Activated naive CD8-positive, alpha-beta T cell treated with anti-CD3 and anti-CD28 coated beads, Interleukin-2, amount 10 ng/mL, durations not matched to agents 7 days and 5 days (primary cell): ENCODE measurements at regions not wholly inside any gene's neighbourhood (a gene's known extent, or its start where the extent isn't known, plus 50 kb on each side); places are given as distances from the start of the nearest gene placed in this dataset.

Source experiments
- ATAC-seq: fragments of 150-1000 bp; cut with Tn5 transposase; one replicate; pipeline ENCODE4 v1.10.0; 2021; ENCODE audit warnings: low read depth, moderate library complexity
- POLR2A ChIA-PET: fragments of 350-600 bp; sonication (Branson Sonifier 250); formaldehyde crosslinking; loops from one replicate; lab custom pipeline; 2021; ENCODE audit warnings: antibody characterized with exemption; lab: Charles Lee
- DNase-seq: peaks from one replicate; pipeline ENCODE4 v3.0.0; 2021
- H3K27ac Mint-ChIP-seq: one replicate; pipeline ENCODE4 v1.8.0; 2022; ENCODE audit warnings: mild to moderate bottlenecking, mixed read lengths
- H3K27me3 Mint-ChIP-seq: one replicate; pipeline ENCODE4 v1.8.0; 2022; ENCODE audit warnings: mild to moderate bottlenecking, moderate library complexity, mixed read lengths
- H3K36me3 Mint-ChIP-seq: one replicate; pipeline ENCODE4 v1.8.0; 2021; ENCODE audit warnings: mild to moderate bottlenecking, mixed read lengths
- H3K4me1 Mint-ChIP-seq: one replicate; pipeline ENCODE4 v1.8.0; 2021; ENCODE audit warnings: mixed read lengths
- H3K4me3 Mint-ChIP-seq: one replicate; pipeline ENCODE4 v1.8.0; 2022; ENCODE audit warnings: mild to moderate bottlenecking, moderate library complexity, mixed read lengths
- H3K9me3 Mint-ChIP-seq: one replicate; pipeline ENCODE4 v1.8.0; 2021; ENCODE audit warnings: mixed read lengths

DNA sequence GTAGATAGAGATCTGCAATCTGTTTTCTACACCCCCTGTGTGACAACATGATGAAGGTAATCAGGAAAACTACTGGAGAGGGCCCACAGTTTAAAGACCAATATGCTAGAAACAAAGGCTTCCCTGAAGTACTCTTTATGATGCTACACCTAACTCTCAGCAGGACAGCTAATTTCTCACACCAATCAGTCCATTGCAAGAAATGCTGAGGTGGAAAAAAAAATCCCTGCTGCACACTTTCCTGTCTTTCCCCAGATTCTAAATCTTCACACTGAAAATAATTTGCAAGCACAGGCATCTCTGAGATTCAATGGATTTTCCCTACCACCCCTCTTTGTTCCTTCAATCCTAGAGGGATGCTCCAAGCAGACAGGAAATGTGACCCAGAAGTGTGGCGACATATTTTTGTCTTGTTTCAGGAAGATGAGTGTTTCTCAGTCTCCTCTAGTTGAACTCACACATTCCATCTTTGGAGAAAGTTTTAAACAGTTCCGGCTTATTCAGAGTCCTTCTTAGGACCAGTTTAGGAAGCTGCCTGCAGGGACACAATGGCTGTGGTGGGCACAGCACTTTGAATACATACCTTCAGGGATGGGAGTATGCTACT lies 671.6 kb downstream of the DIAPH3 start:
- ATAC-seq (no peak), DNase-seq (no peak)
- POLR2A ChIA-PET: no interaction called here
- no peak overlapping the region for H3K4me3 Mint-ChIP-seq
- peaks cover 2% of the 10 kb centered on the region for H3K4me1 Mint-ChIP-seq
- H3K36me3 Mint-ChIP-seq: no peaks in the 10 kb centered on the region
- no peaks in the 10 kb centered on the region for H3K9me3 Mint-ChIP-seq
- no peaks in the 10 kb centered on the region for H3K27me3 Mint-ChIP-seq
- no peak overlapping the region for H3K27ac Mint-ChIP-seq

DNA sequence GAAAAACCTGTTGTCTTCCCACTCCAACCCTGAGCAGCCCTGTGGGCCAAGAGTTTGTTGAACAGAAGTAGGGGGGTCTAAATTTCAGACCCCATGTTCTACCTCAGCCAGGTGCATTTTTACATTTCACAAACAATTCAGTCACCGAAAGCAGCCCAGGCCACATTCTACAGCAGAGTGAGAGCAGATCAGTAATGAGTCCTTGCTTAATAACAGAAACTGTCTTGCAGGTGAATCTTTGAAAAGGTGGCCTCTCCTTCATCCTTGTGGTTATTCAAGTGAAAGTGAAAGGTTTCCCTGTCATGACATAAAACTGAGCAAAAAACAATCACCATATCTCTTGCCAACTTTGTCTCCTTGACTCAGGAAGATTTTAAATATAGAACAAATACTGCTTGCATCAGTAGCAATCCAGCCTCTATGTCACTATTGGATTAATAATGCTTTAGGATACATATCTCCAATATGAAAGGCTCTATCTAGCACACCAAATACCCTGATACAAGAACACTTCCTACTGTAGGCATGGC lies 670.2 kb downstream of the DIAPH3 start:
- no peak for DNase-seq
- Mint-ChIP-seq H3K27me3 (no peaks in the 10 kb centered on the region), H3K9me3 (no peaks in the 10 kb centered on the region), H3K4me3 (no peak overlapping the region), H3K4me1 (peaks cover 2% of the 10 kb centered on the region), H3K27ac (no peak overlapping the region), H3K36me3 (no peaks in the 10 kb centered on the region)
- POLR2A ChIA-PET: no interaction called here
- ATAC-seq: no peak

DNA sequence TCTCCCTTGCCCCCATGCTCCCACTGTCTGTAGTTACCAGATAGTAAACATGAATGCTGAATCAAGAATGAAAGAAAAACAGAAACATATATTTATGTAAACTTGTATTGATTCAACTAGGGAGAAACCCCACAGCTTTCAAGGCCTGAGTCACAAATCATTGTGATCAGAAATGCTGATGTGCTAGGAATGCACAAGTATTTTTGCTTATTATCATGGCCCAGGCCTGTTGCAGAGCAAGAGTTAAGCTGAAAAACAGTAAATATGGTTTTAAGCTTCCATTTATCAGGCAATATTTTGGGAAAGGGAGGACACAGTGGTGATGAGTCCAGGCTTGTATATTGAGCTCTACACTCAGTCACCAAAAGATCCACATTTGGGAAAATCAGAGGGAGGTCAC lies 669.6 kb downstream of the DIAPH3 start:
- Mint-ChIP-seq H3K4me1 (peaks cover 2% of the 10 kb centered on the region), H3K27me3 (no peaks in the 10 kb centered on the region), H3K27ac (no peak overlapping the region), H3K4me3 (no peak overlapping the region), H3K36me3 (no peaks in the 10 kb centered on the region), H3K9me3 (no peaks in the 10 kb centered on the region)
- POLR2A ChIA-PET: no interaction called here
- ATAC-seq: no peak
- DNase-seq: no peak

DNA sequence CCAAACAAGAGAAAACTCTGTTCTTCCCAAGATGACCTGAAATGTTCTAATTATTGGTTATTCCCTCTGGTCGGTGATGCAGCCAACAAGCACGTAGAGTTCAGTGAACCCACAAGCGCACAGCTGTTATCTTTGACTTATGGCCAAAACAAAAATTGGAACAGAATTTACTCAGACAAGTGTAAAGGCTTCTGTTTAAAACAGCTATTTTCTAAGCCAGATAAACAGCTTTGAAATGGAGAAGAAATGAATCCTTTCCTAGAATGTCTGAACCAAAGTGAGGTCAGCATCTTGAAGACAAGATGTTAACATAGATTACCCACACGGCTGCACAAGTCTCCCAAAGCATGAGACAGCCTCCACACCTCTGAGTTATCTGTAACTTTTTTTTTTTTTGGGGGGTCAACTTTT lies 669.2 kb downstream of the DIAPH3 start:
- ATAC-seq: no peak
- DNase-seq: no peak
- Mint-ChIP-seq H3K27me3 (no peaks in the 10 kb centered on the region), H3K27ac (no peak overlapping the region), H3K4me1 (peaks cover 2% of the 10 kb centered on the region), H3K4me3 (no peak overlapping the region), H3K36me3 (no peaks in the 10 kb centered on the region), H3K9me3 (peaks cover 2% of the 10 kb centered on the region)
- POLR2A ChIA-PET: no interaction called here

DNA sequence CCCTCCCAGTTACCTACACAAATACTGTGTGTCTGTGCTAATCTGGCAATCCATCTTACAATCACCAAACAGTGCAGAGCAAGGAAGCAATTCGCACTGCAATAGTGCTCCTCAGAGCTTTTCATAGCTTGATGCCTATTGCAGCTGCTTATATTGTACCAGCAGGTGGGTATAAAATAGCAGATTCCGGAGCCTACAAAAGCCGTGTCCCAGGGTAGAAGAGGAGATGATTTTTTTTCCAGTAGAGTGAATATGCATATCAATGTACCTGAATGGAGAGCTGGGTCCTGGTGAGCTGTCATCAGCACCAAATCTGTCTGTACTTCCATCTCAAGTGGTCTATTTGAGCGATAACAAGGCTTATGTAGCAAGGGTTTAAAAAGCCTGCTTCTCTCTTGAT lies 668.4 kb downstream of the DIAPH3 start:
- H3K4me1 Mint-ChIP-seq: peaks cover 2% of the 10 kb centered on the region
- H3K27ac Mint-ChIP-seq: no peak overlapping the region
- H3K4me3 Mint-ChIP-seq: no peak overlapping the region
- no peaks in the 10 kb centered on the region for H3K27me3 Mint-ChIP-seq
- peaks cover 4% of the 10 kb centered on the region for H3K9me3 Mint-ChIP-seq
- no peaks in the 10 kb centered on the region for H3K36me3 Mint-ChIP-seq
- DNase-seq (no peak), ATAC-seq (no peak)
- POLR2A ChIA-PET: no interaction called here

DNA sequence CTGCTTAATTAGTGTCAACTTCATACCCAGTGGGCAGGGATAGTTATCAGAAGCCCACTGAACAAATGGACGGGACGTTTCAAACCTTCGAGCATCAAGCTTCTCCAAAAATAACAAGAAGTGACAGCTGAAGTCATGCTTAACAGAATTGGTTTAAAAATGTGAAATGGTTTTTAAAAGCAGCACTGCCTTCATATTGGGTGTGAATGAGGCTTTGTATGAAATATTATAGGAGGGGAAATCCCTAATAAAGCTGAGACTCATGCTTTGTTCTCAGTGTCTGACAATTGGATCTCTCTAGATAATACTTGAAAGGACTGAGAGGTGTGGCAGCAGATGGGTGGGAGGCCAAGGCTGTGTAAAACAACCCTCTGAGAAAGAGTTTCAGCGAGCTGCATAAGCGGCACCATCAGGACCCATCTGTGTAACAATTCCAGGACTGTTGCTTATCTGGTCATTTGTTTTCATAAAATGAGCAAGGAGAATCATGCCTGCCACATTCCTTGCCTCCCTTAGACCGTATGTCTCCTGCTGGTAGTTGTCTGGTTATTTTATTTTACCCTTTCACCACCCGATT lies 667.7 kb downstream of the DIAPH3 start:
- ATAC-seq (no peak), DNase-seq (no peak)
- Mint-ChIP-seq H3K27ac (no peak overlapping the region), H3K27me3 (no peaks in the 10 kb centered on the region), H3K36me3 (no peaks in the 10 kb centered on the region), H3K4me3 (no peak overlapping the region), H3K4me1 (peaks cover 2% of the 10 kb centered on the region), H3K9me3 (peaks cover 4% of the 10 kb centered on the region)
- POLR2A ChIA-PET: no interaction called here

DNA sequence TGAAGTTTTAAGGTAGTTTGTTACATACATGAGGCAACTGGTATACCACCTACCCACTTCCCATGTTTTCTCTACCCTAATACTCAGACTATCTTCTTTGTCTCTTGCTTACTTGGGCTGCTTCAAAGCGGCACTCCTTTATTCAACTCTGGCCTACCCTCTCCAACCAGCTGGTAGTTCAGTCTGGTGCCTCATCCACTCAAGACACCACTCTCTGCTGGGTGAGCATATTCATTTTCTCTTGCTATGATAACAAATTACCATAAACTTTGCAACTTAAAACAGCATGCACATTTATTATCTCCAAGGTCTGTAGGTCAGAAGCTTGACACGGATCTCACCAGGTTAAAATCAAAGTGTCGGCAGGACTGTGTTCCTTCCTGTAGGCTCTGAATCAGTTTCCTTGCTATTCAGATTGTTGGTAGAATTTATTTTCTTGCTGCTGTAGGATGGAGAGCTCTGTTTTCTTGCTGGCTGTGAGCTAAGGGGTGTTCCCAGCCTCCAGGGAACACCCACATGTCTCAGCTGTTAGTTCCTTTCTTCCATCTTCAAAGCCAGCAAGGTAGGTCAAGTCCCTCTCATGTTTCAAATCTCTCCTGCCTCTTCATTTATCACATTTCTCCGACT lies 666.0 kb downstream of the DIAPH3 start:
- peaks cover 4% of the 10 kb centered on the region for H3K9me3 Mint-ChIP-seq
- POLR2A ChIA-PET: no interaction called here

DNA sequence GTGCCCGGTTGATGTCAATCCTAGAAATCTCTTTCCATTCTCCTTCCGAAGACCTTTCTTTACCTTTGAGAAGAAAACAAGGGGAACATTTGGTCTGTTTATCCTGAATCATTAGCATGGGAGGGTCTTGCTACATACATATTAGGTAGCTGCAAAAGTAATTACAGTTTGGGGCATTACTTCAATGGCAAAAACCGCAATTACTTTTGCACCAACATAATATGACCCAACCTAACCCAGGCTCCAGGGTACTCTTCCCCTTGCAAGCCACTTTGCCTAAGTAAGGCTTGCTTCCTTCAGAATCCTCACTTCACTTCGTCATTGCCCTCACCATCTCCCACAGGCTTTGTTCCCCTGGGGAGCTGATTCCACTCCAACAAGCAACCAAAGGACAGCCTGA lies 662.7 kb downstream of the DIAPH3 start:
- no peaks in the 10 kb centered on the region for H3K27me3 Mint-ChIP-seq
- ATAC-seq (no peak), DNase-seq (no peak)
- H3K27ac Mint-ChIP-seq: no peak overlapping the region
- peaks cover 4% of the 10 kb centered on the region for H3K9me3 Mint-ChIP-seq
- no peak overlapping the region for H3K4me3 Mint-ChIP-seq
- no peaks in the 10 kb centered on the region for H3K36me3 Mint-ChIP-seq
- H3K4me1 Mint-ChIP-seq: no peaks in the 10 kb centered on the region
- POLR2A ChIA-PET: no interaction called here

More for the DNA sequence above, 666.0 kb downstream of the DIAPH3 start:
- ATAC-seq (no peak), DNase-seq (no peak)
- Mint-ChIP-seq H3K4me3 (no peak overlapping the region), H3K36me3 (no peaks in the 10 kb centered on the region), H3K27ac (no peak overlapping the region), H3K27me3 (no peaks in the 10 kb centered on the region), H3K4me1 (peaks cover 2% of the 10 kb centered on the region)

DNA sequence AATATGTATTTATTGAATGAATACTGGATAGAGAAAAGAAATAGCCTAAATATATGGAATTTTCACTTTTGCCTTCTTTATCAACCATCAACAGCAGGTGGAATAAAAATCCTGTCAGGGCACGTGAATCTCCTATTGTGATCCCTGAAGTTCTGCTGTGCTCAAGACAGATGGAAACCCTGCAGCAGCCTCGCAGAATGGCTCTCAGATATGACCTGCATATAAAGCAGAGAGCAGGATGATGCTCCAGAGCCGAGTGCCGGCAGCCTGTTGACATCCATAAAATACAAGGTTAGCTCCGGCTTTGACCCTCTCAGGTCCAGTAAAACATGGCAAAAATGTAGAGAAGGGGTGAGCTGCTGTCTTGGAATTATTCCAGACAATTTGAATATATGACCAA lies 659.3 kb downstream of the DIAPH3 start:
- no peak for DNase-seq
- Mint-ChIP-seq H3K36me3 (no peaks in the 10 kb centered on the region), H3K9me3 (peaks cover 4% of the 10 kb centered on the region), H3K4me3 (no peak overlapping the region), H3K27me3 (no peaks in the 10 kb centered on the region), H3K27ac (no peak overlapping the region), H3K4me1 (no peaks in the 10 kb centered on the region)
- POLR2A ChIA-PET: no interaction called here
- ATAC-seq: no peak

DNA sequence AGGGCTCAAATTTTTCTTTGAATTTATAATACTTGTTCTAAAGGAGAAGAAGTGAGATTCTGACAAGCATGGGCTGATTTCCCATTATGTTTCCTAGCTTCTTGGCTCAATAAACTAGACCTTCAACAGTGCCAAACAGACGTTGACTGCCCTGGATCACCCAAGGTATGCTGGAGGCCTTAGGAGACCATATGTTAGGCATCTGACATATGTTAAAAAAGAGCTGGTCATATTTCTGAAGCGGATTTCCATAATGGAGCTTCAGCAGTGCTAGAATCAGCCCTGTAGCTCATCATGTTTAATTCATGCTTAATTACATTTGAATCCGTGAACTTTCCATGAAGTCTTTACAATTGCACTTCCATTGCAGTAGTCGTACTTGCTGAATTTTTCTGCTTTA lies 653.3 kb downstream of the DIAPH3 start:
- DNase-seq: no peak
- no peaks in the 10 kb centered on the region for H3K27me3 Mint-ChIP-seq
- no peak overlapping the region for H3K4me3 Mint-ChIP-seq
- no peak for ATAC-seq
- H3K27ac Mint-ChIP-seq: no peak overlapping the region
- POLR2A ChIA-PET: no interaction called here
- no peaks in the 10 kb centered on the region for H3K4me1 Mint-ChIP-seq
- H3K9me3 Mint-ChIP-seq: no peaks in the 10 kb centered on the region
- H3K36me3 Mint-ChIP-seq: no peaks in the 10 kb centered on the region

DNA sequence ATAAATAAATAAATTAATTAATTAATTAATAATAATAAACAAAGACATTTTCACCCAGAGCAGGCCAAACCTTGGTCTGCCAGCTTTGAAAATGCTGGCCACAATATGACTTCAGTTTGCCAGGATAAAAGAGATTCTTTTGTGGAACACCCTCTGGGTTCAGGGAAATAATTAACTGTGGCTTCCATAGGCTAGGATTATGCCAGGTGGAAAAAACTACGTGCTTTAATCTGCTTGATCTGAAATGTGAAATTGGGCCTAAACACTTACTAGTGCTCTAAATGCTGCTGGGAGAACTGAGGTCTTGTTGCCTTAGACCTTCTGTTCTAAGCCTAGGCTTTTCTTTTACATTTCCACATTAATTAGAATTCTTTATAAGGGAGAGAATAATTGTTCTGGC lies 650.0 kb downstream of the DIAPH3 start:
- no peaks in the 10 kb centered on the region for H3K9me3 Mint-ChIP-seq

DNA sequence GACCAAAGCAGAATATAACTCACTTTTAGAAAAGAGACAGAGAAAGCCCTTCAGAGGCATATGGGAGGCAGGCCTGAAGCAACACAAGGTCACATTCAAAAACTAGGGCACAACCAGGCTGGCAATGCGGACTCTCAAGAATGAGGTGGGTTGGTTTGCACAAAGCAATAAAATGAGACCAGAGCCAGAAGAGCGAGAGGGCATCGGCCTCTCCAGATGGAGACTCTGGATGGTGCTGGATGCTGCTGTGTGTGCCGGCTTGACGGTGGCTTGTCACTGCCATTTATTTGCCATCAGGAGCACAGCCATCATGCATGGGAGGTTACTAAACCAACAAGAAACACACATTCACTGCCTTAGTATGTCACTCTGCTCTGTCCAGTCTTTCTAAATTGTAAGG lies 649.4 kb downstream of the DIAPH3 start:
- DNase-seq: no peak
- H3K4me1 Mint-ChIP-seq: no peaks in the 10 kb centered on the region
- H3K27me3 Mint-ChIP-seq: no peaks in the 10 kb centered on the region
- no peak for ATAC-seq
- H3K4me3 Mint-ChIP-seq: no peak overlapping the region
- POLR2A ChIA-PET: no interaction called here
- H3K27ac Mint-ChIP-seq: no peak overlapping the region
- H3K9me3 Mint-ChIP-seq: no peaks in the 10 kb centered on the region
- H3K36me3 Mint-ChIP-seq: no peaks in the 10 kb centered on the region

More for the DNA sequence above, 650.0 kb downstream of the DIAPH3 start:
- H3K27ac Mint-ChIP-seq: no peak overlapping the region
- H3K27me3 Mint-ChIP-seq: no peaks in the 10 kb centered on the region
- no peak for ATAC-seq
- H3K4me3 Mint-ChIP-seq: no peak overlapping the region
- no peaks in the 10 kb centered on the region for H3K4me1 Mint-ChIP-seq
- DNase-seq: no peak
- POLR2A ChIA-PET: no interaction called here
- H3K36me3 Mint-ChIP-seq: no peaks in the 10 kb centered on the region

DNA sequence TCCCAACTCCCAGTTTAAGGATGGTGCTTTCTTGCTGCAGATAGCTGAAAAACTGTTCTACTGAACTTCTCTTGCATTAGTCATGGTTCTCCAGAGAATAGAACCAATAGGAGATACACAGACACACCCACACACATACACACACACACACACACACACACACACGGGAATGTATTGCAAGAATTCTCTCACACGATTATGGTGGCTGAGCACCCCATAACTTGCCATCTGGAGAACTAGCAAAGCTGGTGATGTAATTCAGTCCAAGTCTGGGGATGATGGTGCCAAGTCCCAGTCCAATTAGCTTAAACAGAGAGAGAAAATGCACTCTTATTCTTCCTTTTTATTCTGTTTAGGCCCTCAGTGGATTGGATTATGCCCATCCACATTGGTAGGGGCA lies 643.9 kb downstream of the DIAPH3 start:
- no peaks in the 10 kb centered on the region for H3K9me3 Mint-ChIP-seq
- no peak overlapping the region for H3K4me3 Mint-ChIP-seq
- peaks cover 2% of the 10 kb centered on the region for H3K27me3 Mint-ChIP-seq
- DNase-seq (no peak), ATAC-seq (no peak)
- no peaks in the 10 kb centered on the region for H3K4me1 Mint-ChIP-seq
- H3K27ac Mint-ChIP-seq: no peak overlapping the region
- H3K36me3 Mint-ChIP-seq: no peaks in the 10 kb centered on the region
- POLR2A ChIA-PET: no interaction called here

DNA sequence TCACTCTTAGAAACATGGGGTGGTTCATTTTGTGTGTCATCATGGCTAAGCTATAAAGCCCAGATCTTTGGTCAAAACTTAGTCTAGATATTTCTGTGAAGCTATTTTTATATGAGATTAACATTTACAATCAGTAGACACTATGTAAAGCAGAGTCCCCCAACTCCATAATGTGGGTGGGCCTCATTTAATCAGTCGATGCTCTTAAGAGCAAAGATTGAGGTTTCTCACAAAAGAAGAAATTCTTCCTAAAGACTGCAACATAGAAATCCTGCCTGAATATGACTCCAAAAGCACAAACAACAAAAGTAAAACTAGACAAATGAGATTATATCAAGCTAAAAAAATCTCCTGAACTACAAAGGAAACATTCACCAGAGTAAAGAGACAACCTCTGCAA lies 642.2 kb downstream of the DIAPH3 start:
- POLR2A ChIA-PET: no interaction called here
- ATAC-seq: no peak
- DNase-seq: no peak
- Mint-ChIP-seq H3K27me3 (peaks cover 2% of the 10 kb centered on the region), H3K27ac (no peak overlapping the region), H3K36me3 (no peaks in the 10 kb centered on the region), H3K9me3 (no peaks in the 10 kb centered on the region), H3K4me1 (no peaks in the 10 kb centered on the region), H3K4me3 (no peak overlapping the region)
